ENCODE measurements at regions not wholly inside any gene's neighbourhood (a gene's known extent, or its start where the extent isn't known, plus 50 kb on each side); places are given as distances from the start of the nearest gene placed in this dataset.

DNA sequence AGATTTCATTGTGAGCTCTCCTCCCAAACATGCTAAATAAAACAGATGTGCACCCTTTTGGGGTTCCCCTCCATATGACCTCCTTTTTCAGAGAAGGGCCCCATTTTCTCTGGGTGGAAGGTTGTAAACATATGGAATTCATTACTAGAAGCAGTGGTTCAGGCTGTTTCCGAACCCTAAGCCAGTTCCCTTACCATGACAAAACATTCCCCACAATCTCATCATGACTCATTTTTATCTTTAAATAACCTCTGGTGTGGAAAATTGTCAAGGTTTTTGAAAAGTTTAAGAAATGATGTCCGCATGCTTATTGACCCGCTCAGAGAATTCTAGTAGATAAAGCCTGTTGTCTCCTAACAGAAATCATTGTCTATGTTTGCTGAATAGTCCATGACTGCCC is 127.3 kb upstream of the PIK3R1 start (continued):
- TF ChIP-seq, protein P1, sequence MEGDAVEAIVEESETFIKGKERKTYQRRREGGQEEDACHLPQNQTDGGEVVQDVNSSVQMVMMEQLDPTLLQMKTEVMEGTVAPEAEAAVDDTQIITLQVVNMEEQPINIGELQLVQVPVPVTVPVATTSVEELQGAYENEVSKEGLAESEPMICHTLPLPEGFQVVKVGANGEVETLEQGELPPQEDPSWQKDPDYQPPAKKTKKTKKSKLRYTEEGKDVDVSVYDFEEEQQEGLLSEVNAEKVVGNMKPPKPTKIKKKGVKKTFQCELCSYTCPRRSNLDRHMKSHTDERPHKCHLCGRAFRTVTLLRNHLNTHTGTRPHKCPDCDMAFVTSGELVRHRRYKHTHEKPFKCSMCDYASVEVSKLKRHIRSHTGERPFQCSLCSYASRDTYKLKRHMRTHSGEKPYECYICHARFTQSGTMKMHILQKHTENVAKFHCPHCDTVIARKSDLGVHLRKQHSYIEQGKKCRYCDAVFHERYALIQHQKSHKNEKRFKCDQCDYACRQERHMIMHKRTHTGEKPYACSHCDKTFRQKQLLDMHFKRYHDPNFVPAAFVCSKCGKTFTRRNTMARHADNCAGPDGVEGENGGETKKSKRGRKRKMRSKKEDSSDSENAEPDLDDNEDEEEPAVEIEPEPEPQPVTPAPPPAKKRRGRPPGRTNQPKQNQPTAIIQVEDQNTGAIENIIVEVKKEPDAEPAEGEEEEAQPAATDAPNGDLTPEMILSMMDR (IDR thresholded peaks at IDR 0.05) = no peak
- peak; percentile 55 for TF ChIP-seq RXRA (IDR thresholded peaks at IDR 0.05; ENCODE audit: borderline replicate concordance, low read depth)
- peak in 1 of 2 experiments; percentile 74; a peak in 1 of 4 replicates for TF ChIP-seq EP300 (IDR thresholded peaks at IDR 0.05; ENCODE audit: borderline replicate concordance in 1 of 2, low read depth in 1 of 2, low read length in 1 of 2)
- no peak for TF ChIP-seq GABPA (IDR thresholded peaks at IDR 0.05; ENCODE audit: low read depth)
- TF ChIP-seq FOXM1 (IDR thresholded peaks at IDR 0.05; ENCODE audit: low read depth) = no peak
- no peak for TF ChIP-seq EZH2phosphoT487 (IDR thresholded peaks at IDR 0.05; ENCODE audit: borderline replicate concordance, low read depth)
- peak; percentile 74 for TF ChIP-seq JUND (IDR thresholded peaks at IDR 0.05)
- TF ChIP-seq GATA2 (CRISPR knock-in tag; IDR thresholded peaks at IDR 0.05) = no peak
- TF ChIP-seq CHD2 (IDR thresholded peaks at IDR 0.05; ENCODE audit: low read length, partially characterized antibody) = no peak

DNA sequence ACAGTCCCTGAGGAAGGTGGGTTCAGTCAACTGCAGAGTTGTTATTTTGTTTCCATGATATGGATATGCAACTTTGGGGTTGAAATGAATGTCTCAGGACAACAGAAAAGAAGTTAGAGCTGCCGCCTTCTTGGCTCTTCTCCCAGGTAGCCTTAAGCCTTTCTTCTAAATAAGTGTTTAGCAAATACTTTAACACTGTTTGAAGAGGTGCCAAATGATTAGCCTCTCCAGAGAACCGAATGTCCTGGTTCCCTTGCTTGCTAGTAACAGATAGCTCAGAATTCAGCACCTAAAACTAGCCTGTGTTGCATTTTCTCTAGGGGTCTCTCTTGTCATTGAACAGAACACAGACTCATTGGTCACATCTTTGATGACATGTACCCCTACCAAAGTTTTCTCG is 127.7 kb upstream of the PIK3R1 start:
- no peaks in the 10 kb centered on the region for H3K9me3 ChIP-seq
- H4K20me1 ChIP-seq (ENCODE audit: insufficient read depth) = no peaks in the 10 kb centered on the region
- no peaks in the 10 kb centered on the region for H3K4me1 ChIP-seq (ENCODE audit: control insufficient read depth in 1 of 2, insufficient read depth in 2 of 2, low read depth in 1 of 2, low read length in 1 of 2)
- no peak overlapping the region for H3K27ac ChIP-seq (ENCODE audit: low read depth in 2 of 2, low read length in 1 of 2)
- no peaks in the 10 kb centered on the region for H3F3A ChIP-seq (replicated peaks; ENCODE audit: insufficient read depth)
- ChIA-PET CTCF (no interaction called here), POLR2A (no interaction called here)
- 57% methylated on average over 3 of the region's 3 CpGs for WGBS (ENCODE audit: low lambda C conversion rate)
- no peaks in the 10 kb centered on the region for H3K79me2 ChIP-seq (ENCODE audit: insufficient read depth)
- H3K4me3 ChIP-seq (ENCODE audit: low read depth in 2 of 2, low read length in 1 of 2) = no peak overlapping the region
- no peaks in the 10 kb centered on the region for H3K9me2 ChIP-seq
- no peak overlapping the region for H3K9ac ChIP-seq
- no peaks in the 10 kb centered on the region for H3K36me3 ChIP-seq (replicated peaks in 1 of 2; ENCODE audit: control insufficient read depth in 1 of 2, insufficient read depth in 2 of 2, low read length in 1 of 2)
- H3K27me3 ChIP-seq (ENCODE audit: insufficient read depth) = no peaks in the 10 kb centered on the region
- no peak overlapping the region for H3K4me2 ChIP-seq
- no peak for DNase-seq
- H2AFZ ChIP-seq (ENCODE audit: low read depth) = no peak overlapping the region
- TF ChIP-seq POLR2AphosphoS5 (IDR thresholded peaks at IDR 0.05; ENCODE audit: low read depth, low read length) (no peak), FOSL2 (IDR thresholded peaks at IDR 0.05; ENCODE audit: borderline replicate concordance, low read depth) (no peak), TEAD4 (IDR thresholded peaks at IDR 0.05; ENCODE audit: borderline replicate concordance, insufficient read depth) (no peak), TCF12 (IDR thresholded peaks at IDR 0.05) (no peak), ELF1 (IDR thresholded peaks at IDR 0.05) (no peak), RXRA (IDR thresholded peaks at IDR 0.05; ENCODE audit: borderline replicate concordance, low read depth) (no peak), RCOR1 (IDR thresholded peaks at IDR 0.05; ENCODE audit: low read length) (no peak), SMC3 (IDR thresholded peaks at IDR 0.05; ENCODE audit: low read depth, low read length) (no peak), FOXM1 (IDR thresholded peaks at IDR 0.05; ENCODE audit: low read depth) (no peak), MEF2A (IDR thresholded peaks at IDR 0.05; ENCODE audit: borderline replicate concordance, low read depth) (no peak), TAF1 (IDR thresholded peaks at IDR 0.05; ENCODE audit: borderline replicate concordance, low read depth, low read length) (no peak), MXI1 (IDR thresholded peaks at IDR 0.05; ENCODE audit: low read depth, low read length) (no peak), GABPA (IDR thresholded peaks at IDR 0.05; ENCODE audit: low read depth) (no peak)
- TF ChIP-seq, protein P2, sequence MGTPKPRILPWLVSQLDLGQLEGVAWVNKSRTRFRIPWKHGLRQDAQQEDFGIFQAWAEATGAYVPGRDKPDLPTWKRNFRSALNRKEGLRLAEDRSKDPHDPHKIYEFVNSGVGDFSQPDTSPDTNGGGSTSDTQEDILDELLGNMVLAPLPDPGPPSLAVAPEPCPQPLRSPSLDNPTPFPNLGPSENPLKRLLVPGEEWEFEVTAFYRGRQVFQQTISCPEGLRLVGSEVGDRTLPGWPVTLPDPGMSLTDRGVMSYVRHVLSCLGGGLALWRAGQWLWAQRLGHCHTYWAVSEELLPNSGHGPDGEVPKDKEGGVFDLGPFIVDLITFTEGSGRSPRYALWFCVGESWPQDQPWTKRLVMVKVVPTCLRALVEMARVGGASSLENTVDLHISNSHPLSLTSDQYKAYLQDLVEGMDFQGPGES (IDR thresholded peaks at IDR 0.05; ENCODE audit: low read depth, low read length) = no peak
- TF ChIP-seq, protein P3, sequence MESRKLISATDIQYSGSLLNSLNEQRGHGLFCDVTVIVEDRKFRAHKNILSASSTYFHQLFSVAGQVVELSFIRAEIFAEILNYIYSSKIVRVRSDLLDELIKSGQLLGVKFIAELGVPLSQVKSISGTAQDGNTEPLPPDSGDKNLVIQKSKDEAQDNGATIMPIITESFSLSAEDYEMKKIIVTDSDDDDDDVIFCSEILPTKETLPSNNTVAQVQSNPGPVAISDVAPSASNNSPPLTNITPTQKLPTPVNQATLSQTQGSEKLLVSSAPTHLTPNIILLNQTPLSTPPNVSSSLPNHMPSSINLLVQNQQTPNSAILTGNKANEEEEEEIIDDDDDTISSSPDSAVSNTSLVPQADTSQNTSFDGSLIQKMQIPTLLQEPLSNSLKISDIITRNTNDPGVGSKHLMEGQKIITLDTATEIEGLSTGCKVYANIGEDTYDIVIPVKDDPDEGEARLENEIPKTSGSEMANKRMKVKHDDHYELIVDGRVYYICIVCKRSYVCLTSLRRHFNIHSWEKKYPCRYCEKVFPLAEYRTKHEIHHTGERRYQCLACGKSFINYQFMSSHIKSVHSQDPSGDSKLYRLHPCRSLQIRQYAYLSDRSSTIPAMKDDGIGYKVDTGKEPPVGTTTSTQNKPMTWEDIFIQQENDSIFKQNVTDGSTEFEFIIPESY (IDR thresholded peaks at IDR 0.05; ENCODE audit: borderline replicate concordance, low read depth) = no peak
- TF ChIP-seq, protein P4, sequence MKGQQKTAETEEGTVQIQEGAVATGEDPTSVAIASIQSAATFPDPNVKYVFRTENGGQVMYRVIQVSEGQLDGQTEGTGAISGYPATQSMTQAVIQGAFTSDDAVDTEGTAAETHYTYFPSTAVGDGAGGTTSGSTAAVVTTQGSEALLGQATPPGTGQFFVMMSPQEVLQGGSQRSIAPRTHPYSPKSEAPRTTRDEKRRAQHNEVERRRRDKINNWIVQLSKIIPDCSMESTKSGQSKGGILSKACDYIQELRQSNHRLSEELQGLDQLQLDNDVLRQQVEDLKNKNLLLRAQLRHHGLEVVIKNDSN (IDR thresholded peaks at IDR 0.05; ENCODE audit: borderline replicate concordance, low read depth) = no peak
- TF ChIP-seq, protein P5, sequence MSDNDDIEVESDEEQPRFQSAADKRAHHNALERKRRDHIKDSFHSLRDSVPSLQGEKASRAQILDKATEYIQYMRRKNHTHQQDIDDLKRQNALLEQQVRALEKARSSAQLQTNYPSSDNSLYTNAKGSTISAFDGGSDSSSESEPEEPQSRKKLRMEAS (IDR thresholded peaks at IDR 0.05; ENCODE audit: low read depth) = no peak
- TF ChIP-seq, protein P6, sequence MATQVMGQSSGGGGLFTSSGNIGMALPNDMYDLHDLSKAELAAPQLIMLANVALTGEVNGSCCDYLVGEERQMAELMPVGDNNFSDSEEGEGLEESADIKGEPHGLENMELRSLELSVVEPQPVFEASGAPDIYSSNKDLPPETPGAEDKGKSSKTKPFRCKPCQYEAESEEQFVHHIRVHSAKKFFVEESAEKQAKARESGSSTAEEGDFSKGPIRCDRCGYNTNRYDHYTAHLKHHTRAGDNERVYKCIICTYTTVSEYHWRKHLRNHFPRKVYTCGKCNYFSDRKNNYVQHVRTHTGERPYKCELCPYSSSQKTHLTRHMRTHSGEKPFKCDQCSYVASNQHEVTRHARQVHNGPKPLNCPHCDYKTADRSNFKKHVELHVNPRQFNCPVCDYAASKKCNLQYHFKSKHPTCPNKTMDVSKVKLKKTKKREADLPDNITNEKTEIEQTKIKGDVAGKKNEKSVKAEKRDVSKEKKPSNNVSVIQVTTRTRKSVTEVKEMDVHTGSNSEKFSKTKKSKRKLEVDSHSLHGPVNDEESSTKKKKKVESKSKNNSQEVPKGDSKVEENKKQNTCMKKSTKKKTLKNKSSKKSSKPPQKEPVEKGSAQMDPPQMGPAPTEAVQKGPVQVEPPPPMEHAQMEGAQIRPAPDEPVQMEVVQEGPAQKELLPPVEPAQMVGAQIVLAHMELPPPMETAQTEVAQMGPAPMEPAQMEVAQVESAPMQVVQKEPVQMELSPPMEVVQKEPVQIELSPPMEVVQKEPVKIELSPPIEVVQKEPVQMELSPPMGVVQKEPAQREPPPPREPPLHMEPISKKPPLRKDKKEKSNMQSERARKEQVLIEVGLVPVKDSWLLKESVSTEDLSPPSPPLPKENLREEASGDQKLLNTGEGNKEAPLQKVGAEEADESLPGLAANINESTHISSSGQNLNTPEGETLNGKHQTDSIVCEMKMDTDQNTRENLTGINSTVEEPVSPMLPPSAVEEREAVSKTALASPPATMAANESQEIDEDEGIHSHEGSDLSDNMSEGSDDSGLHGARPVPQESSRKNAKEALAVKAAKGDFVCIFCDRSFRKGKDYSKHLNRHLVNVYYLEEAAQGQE (IDR thresholded peaks at IDR 0.05; ENCODE audit: low read depth, low read length) = no peak
